SK-N-SH treated with all-trans-retinoic acid at 6 μM for 48 hours (cell line): ENCODE measurements at regions not wholly inside any gene's neighbourhood (a gene's known extent, or its start where the extent isn't known, plus 50 kb on each side); places are given as distances from the start of the nearest gene placed in this dataset.

Experiments used
- ATAC-seq: fragments of 200-7000 bp; cut with Tn5 transposase; 3 replicates; pipeline ENCODE4 v1.9.1; 2020; ENCODE audit warnings: mild to moderate bottlenecking, moderate library complexity
- ARNTL ChIP-seq: fragments of 450-650 bp; formaldehyde crosslinking; IDR thresholded peaks from 2 replicates; pipeline ENCODE4 v1.5.0; 2020; ENCODE audit warnings: low read depth, mild to moderate bottlenecking, moderate library complexity, borderline replicate concordance
- BACH2 ChIP-seq: fragments of 250-450 bp; sonication (Bioruptor Pico); IDR thresholded peaks from 2 replicates; pipeline ENCODE4 v1.9.0; 2021; ENCODE audit warnings: mild to moderate bottlenecking, borderline replicate concordance
- CSDC2 ChIP-seq: fragments of 250-450 bp; sonication (Bioruptor Pico); IDR thresholded peaks from 2 replicates; pipeline ENCODE4 v1.5.0; 2020; ENCODE audit warnings: mild to moderate bottlenecking, moderate library complexity
- CSRNP3 ChIP-seq: fragments of 250-450 bp; sonication (Bioruptor Pico); IDR thresholded peaks from 2 replicates; pipeline ENCODE4 v1.5.1; 2021; ENCODE audit warnings: mild to moderate bottlenecking, moderate library complexity
- ESRRG ChIP-seq: fragments of 250-450 bp; sonication (Bioruptor Pico); IDR thresholded peaks from 2 replicates; pipeline ENCODE4 v1.6.1; 2021; ENCODE audit warnings: mild to moderate bottlenecking
- GLIS3 ChIP-seq: fragments of 250-450 bp; sonication (Bioruptor Pico); IDR thresholded peaks from 2 replicates; pipeline ENCODE4 v1.5.0; 2020; ENCODE audit warnings: mild to moderate bottlenecking, moderate library complexity
- ISL1 ChIP-seq: fragments of 250-450 bp; sonication (Bioruptor Pico); IDR thresholded peaks from 2 replicates; pipeline ENCODE4 v2.1.2; 2022; ENCODE audit warnings: mild to moderate bottlenecking, moderate library complexity
- OSR1 ChIP-seq: fragments of 250-450 bp; sonication (Bioruptor Pico); IDR thresholded peaks from 2 replicates; pipeline ENCODE4 v1.8.0; 2022; ENCODE audit warnings: moderate library complexity, mild to moderate bottlenecking, inconsistent platforms
- PATZ1 ChIP-seq: fragments of 250-450 bp; sonication (Bioruptor Pico); IDR thresholded peaks from 2 replicates; pipeline ENCODE4 v1.8.0; 2020; ENCODE audit warnings: mild to moderate bottlenecking, moderate library complexity, borderline replicate concordance
- PPARA ChIP-seq: fragments of 250-450 bp; sonication (Bioruptor Pico); IDR thresholded peaks from 2 replicates; pipeline ENCODE4 v1.5.0; 2020; ENCODE audit warnings: mild to moderate bottlenecking, borderline replicate concordance
- RARB ChIP-seq: fragments of 250-450 bp; sonication (Bioruptor Pico); IDR thresholded peaks from 2 replicates; pipeline ENCODE4 v1.8.0; 2021; ENCODE audit warnings: mild to moderate bottlenecking, moderate library complexity
- SNAI2 ChIP-seq: fragments of 250-450 bp; sonication (Bioruptor Pico); IDR thresholded peaks from 2 replicates; pipeline ENCODE4 v1.5.0; 2020; ENCODE audit warnings: mild to moderate bottlenecking, moderate library complexity
- TSHZ2 ChIP-seq: fragments of 250-450 bp; sonication (Bioruptor Pico); IDR thresholded peaks from 2 replicates; pipeline ENCODE4 v1.5.0; 2020; ENCODE audit warnings: mild to moderate bottlenecking, moderate library complexity
- ZC3H10 ChIP-seq: fragments of 250-450 bp; sonication (Bioruptor Pico); IDR thresholded peaks from 2 replicates; pipeline ENCODE4 v1.5.1; 2021; ENCODE audit warnings: mild to moderate bottlenecking, moderate library complexity
- ZFP3 ChIP-seq: fragments of 250-450 bp; sonication (Bioruptor Pico); IDR thresholded peaks from 2 replicates; pipeline ENCODE4 v1.5.0; 2020; ENCODE audit warnings: mild to moderate bottlenecking, moderate library complexity
- ZNF565 ChIP-seq: fragments of 450-650 bp; formaldehyde crosslinking; conservative IDR thresholded peaks from 2 replicates; pipeline ENCODE4 v1.5.0; 2020; ENCODE audit warnings: low read depth, mild to moderate bottlenecking, moderate library complexity
- ZNF8 ChIP-seq: fragments of 450-650 bp; formaldehyde crosslinking; IDR thresholded peaks from 2 replicates; pipeline ENCODE4 v1.5.0; 2020; ENCODE audit warnings: mild to moderate bottlenecking, moderate library complexity
- TF ChIP-seq, protein P1 (sequence below): fragments of 250-450 bp; sonication (Bioruptor Pico); IDR thresholded peaks from 2 replicates; pipeline ENCODE4 v1.5.1; 2020; ENCODE audit warnings: low read depth, mild to moderate bottlenecking, moderate library complexity

GRCh38 chr7:15862016-15862780 lies 175.7 kb upstream of the MEOX2 start:
- TF ChIP-seq ZC3H10 (CRISPR knock-in tag) (no peak), ZNF565 (CRISPR knock-in tag) (no peak), SNAI2 (CRISPR knock-in tag) (no peak), ZNF8 (CRISPR knock-in tag) (no peak), GLIS3 (CRISPR knock-in tag) (no peak), RARB (CRISPR knock-in tag) (no peak), ESRRG (CRISPR knock-in tag) (no peak), PATZ1 (CRISPR knock-in tag) (no peak), ZFP3 (CRISPR knock-in tag) (no peak), ISL1 (CRISPR knock-in tag) (no peak), PPARA (CRISPR knock-in tag) (no peak), CSRNP3 (CRISPR knock-in tag) (no peak), CSDC2 (CRISPR knock-in tag) (no peak), BACH2 (CRISPR knock-in tag) (no peak), OSR1 (CRISPR knock-in tag) (no peak)
- TF ChIP-seq, protein P1, sequence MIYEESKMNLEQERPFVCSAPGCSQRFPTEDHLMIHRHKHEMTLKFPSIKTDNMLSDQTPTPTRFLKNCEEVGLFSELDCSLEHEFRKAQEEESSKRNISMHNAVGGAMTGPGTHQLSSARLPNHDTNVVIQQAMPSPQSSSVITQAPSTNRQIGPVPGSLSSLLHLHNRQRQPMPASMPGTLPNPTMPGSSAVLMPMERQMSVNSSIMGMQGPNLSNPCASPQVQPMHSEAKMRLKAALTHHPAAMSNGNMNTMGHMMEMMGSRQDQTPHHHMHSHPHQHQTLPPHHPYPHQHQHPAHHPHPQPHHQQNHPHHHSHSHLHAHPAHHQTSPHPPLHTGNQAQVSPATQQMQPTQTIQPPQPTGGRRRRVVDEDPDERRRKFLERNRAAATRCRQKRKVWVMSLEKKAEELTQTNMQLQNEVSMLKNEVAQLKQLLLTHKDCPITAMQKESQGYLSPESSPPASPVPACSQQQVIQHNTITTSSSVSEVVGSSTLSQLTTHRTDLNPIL (CRISPR knock-in tag), result no peak
- TF ChIP-seq, all 23 proteins: peak for 0
- ATAC-seq, result no peak

- no peak for ATAC-seq
- no peak for TF ChIP-seq ZNF8 (CRISPR knock-in tag)
- no peak for TF ChIP-seq CSRNP3 (CRISPR knock-in tag)
- TF ChIP-seq, protein P1 (CRISPR knock-in tag), result no peak
- TF ChIP-seq PPARA (CRISPR knock-in tag), result no peak
- TF ChIP-seq OSR1 (CRISPR knock-in tag), result no peak
- TF ChIP-seq TSHZ2 (CRISPR knock-in tag), result no peak
- no peak for TF ChIP-seq BACH2 (CRISPR knock-in tag)
- TF ChIP-seq ARNTL (CRISPR knock-in tag), result no peak
- TF ChIP-seq ISL1 (CRISPR knock-in tag), result no peak
Measured at GRCh38 chr7:15860264-15860949, 173.9 kb upstream of the MEOX2 start.
